HG02943 (cell line): ENCODE measurements at regions not wholly inside any gene's neighbourhood (a gene's known extent, or its start where the extent isn't known, plus 50 kb on each side); places are given as distances from the start of the nearest gene placed in this dataset.

Experiments used
- ATAC-seq: cut with Tn5 transposase; IDR thresholded peaks from one replicate; pipeline ENCODE4 v1.9.1; 2021; ENCODE audit warnings: mild to moderate bottlenecking, low read depth, moderate library complexity; ENCODE audit not compliant: unreplicated experiment

- ATAC-seq, result no peak
These were observed 563.5 kb downstream of the BUD13 start for GRCh38 chr11:116209255-116209654.

- no peak for ATAC-seq
These were observed 565.2 kb downstream of the BUD13 start for GRCh38 chr11:116207421-116208141.

- no peak for ATAC-seq
These were observed 565.8 kb downstream of the BUD13 start for GRCh38 chr11:116207019-116207418.

DNA sequence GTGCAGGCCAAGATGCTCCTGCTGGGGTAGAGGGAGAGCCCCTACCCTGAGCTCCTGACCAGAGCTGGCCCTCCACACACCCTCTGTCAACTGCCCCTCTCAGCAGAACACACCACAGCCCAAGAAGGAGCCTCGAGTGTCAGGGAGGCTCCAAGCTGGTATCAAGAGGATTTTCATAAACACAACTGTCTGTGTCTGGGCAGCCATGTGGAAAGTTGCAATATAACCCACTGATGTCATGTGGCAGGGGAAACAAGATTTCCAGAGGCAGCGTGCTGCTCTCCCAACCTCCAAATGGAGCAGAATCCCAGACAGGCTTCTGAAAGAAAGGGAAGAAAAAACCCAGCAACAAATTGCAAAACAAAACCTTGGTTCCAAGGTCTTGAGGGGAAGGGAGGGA, 569.9 kb downstream of the BUD13 start:
- ATAC-seq, result no peak

- ATAC-seq, result no peak
These were observed 572.2 kb downstream of the BUD13 start for GRCh38 chr11:116200564-116200963.

DNA sequence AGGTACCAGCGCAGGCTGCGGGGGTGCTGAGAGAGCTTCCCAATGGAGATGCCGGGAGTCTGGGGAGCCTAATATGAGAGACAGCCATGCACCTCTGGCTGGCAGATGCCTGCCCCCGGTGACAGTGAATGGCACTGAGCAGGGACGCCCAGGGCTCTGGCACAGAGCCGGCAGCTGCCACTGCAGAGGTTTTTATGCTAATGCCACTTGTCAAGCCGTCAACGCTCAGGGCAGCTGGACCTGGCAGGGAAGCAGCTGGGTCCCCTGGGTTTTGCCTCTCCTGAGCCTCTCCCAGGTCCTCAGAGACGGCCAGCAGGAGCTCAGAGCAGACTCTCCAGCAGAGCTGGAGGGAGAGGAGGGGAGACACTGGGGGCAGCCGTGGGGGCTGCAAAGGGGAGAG, 573.6 kb downstream of the BUD13 start:
- no peak for ATAC-seq

DNA sequence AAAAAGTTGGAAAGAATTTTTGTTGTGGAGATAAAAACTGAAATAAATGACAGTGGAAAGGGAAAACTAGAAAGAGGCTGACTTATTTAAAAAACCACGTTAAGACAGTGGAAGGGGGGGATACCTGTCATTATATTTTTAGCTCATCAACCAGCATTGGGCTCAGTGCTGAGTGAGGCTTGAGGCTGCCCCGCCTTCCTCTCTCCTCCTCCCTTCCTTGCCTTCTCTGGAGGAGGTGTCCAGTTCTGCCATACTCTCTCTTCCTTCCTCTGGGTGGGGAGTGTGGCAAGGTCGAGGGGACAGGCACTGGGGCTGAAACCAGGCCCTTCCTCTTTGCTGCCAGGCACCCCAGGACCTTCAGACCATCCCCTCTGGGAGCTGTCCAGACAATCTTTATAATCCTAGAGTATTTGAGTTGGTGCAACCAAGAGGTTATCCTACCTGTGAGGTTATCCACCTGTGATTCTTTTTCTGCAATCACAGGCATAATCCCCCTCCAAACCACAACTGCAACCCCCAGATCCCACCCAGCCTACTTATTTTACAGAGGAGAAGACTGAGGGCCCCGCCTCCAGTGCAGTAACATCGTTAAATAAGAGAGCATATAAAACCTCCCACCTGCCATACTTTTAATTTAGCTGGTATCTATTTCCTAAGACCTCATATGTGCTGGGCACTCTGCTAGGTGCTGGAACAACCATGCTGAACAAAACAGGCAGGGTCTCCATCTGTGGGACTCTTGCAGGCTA, 578.5 kb downstream of the BUD13 start:
- ATAC-seq, result no peak

- ATAC-seq, result no peak
These were observed 579.3 kb downstream of the BUD13 start for GRCh38 chr11:116193321-116194131.

- no peak for ATAC-seq
These were observed 580.1 kb downstream of the BUD13 start for GRCh38 chr11:116192509-116193210.

DNA sequence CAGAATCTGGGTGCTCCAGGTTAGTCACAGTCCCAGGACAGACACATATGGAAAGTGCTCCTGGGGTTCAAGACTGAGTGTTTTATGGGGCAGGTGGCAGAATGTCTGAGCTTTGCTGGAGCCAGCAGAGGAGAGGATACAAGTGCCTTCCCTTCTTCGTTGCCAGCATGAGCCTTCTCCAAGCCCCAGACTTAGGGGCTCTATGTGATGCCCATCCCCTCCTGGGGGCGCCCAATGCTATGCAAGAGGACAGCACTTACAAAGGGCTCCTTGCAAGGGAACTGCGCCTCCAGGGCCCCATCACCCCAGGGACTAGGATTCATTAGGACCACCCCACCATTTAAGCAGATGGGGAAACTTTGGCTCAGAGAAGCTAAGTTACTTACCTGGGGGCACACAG, 581.9 kb downstream of the BUD13 start:
- no peak for ATAC-seq

GRCh38 chr11:116189408-116190170, 583.2 kb downstream of the BUD13 start:
- no peak for ATAC-seq

DNA sequence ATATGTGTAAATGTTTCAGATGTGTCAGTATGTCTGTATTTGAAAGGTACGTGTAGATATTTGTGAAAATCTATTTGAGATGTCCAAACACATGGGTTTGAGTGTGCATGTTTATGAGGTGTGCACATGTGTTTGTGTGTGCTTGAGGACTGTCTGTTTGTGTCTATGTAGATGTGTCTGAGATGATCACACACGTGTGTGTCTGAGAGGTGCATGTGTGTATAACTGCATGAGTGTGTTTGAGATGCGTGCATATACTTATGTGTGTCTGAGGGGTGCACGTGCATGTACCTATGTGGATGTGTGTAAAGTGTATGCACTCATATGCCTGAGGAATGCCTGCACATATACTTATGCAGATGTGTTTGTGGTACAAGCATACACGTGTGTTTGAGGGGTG, 584.4 kb downstream of the BUD13 start:
- ATAC-seq, result no peak

- ATAC-seq, result no peak
These were observed 585.8 kb downstream of the BUD13 start for GRCh38 chr11:116187026-116187425.

GRCh38 chr11:116185551-116185950, 587.2 kb downstream of the BUD13 start:
- no peak for ATAC-seq

GRCh38 chr11:116184763-116185162, 588.0 kb downstream of the BUD13 start:
- no peak for ATAC-seq

- no peak for ATAC-seq
These were observed 590.3 kb downstream of the BUD13 start for GRCh38 chr11:116182356-116182966.

GRCh38 chr11:116180806-116181600, 591.8 kb downstream of the BUD13 start:
- no peak for ATAC-seq

- ATAC-seq, result no peak
These were observed 593.4 kb downstream of the BUD13 start for GRCh38 chr11:116179401-116179800.
